ENCODE measurements at regions not wholly inside any gene's neighbourhood (a gene's known extent, or its start where the extent isn't known, plus 50 kb on each side); places are given as distances from the start of the nearest gene placed in this dataset.
"Not testable (repeated sequence)": the region's sequence is repeated elsewhere in the genome, so short reads cannot be mapped to it uniquely, and the experiment has no call there.

GRCh38 chr12:4196805-4197420 is 76.6 kb upstream of the CCND2 start:
- ATAC-seq (no peak), DNase-seq (ENCODE audit: missing footprints) (no peak)
- intact Hi-C loops (cut with DNase I): no loop called here

DNA sequence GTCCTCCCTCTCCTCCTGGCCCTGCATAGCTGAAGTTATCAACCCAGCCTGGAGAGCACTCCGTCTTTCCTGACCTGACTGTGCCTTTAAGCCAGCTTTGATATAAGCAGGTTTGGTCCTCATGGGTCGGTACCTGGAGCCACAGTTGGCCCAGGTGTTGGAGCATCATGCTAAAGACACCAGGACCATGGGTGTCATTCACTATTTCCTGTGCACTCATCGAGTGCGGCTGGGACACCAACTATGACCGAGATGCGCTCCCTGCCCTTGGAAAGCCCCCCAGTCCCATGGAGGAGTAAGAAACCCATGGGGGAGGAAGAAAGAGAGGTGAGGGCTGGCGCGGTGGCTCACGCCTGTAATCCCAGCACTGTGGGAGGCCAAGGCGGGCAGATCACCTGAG is 78.9 kb upstream of the CCND2 start:
- intact Hi-C loops (cut with DNase I): no loop called here
- ATAC-seq: no peak
- no peak for DNase-seq (ENCODE audit: missing footprints)

GRCh38 chr12:4193821-4194220 is 79.7 kb upstream of the CCND2 start:
- intact Hi-C loops (cut with DNase I): no loop called here
- no peak for ATAC-seq
- no peak for DNase-seq (ENCODE audit: missing footprints)

- DNase-seq (ENCODE audit: missing footprints): no peak
- intact Hi-C loops (cut with DNase I): no loop called here
- ATAC-seq: no peak
Measured at GRCh38 chr12:4191642-4192041, 81.9 kb upstream of the CCND2 start.

- DNase-seq (ENCODE audit: missing footprints) (no peak), ATAC-seq (no peak)
- intact Hi-C loops (cut with DNase I): no loop called here
Measured at GRCh38 chr12:4191149-4191548, 82.4 kb upstream of the CCND2 start.

GRCh38 chr12:4190366-4191063 is 83.0 kb upstream of the CCND2 start:
- no peak for DNase-seq (ENCODE audit: missing footprints)
- intact Hi-C loops (cut with DNase I): no loop called here
- no peak for ATAC-seq

DNA sequence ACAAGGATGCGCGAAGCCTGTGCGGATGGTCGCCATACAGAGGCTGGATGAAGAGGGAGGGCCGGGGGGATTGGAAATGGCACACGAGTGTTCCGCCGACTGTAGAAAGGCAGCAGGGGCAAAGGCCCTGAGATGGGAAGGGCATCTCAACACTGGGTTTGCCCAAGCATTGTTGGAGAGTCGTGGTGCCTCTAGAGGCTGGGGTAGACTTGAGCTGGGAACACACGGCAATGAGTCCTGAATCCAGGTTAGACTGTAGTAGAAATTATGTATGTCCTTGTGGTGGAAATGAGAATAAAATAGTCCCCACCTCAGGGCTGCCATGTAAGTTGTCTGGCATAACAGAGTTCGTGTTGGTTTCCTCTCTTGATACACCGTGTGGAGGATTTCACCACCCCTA is 83.8 kb upstream of the CCND2 start:
- ATAC-seq (no peak), DNase-seq (ENCODE audit: missing footprints) (no peak)
- intact Hi-C loops (cut with DNase I): no loop called here

- ATAC-seq: no peak
- intact Hi-C loops (cut with DNase I): no loop called here
Measured at GRCh38 chr12:4187916-4188315, 85.6 kb upstream of the CCND2 start.

GRCh38 chr12:4187315-4187714 is 86.2 kb upstream of the CCND2 start:
- DNase-seq (ENCODE audit: missing footprints); ATAC-seq; intact Hi-C loops (cut with DNase I): not testable (repeated sequence)

More at GRCh38 chr12:4187916-4188315, 85.6 kb upstream of the CCND2 start:
- DNase-seq (ENCODE audit: missing footprints): no peak

GRCh38 chr12:4178424-4179170 is 95.0 kb upstream of the CCND2 start:
- DNase-seq (ENCODE audit: missing footprints): no peak
- intact Hi-C loops (cut with DNase I): no loop called here
- ATAC-seq: no peak

DNA sequence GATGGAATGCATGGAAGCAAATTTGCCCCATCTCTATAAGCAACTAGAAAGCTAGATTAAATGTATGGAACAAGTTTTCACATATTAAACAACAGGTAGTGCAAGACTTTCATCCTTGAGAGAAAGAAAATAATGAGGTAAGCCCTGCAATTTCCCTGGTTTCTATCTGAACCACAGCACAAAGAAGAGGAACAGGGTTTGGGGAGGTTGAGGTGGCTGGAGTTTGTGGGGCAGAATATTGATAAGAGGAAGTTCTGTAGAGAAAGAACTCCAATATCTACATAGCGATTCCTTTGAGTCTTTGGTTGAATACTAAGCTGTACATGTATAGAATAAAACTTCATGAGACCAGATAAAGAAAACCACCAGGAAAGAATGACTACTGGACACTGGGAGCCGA is 96.3 kb upstream of the CCND2 start:
- ATAC-seq (no peak), DNase-seq (ENCODE audit: missing footprints) (no peak)
- intact Hi-C loops (cut with DNase I): no loop called here

GRCh38 chr12:4176168-4176567 is 97.4 kb upstream of the CCND2 start:
- ATAC-seq (no peak), DNase-seq (ENCODE audit: missing footprints) (no peak)
- intact Hi-C loops (cut with DNase I): no loop called here

GRCh38 chr12:4174417-4174816 is 99.1 kb upstream of the CCND2 start:
- ATAC-seq (no peak), DNase-seq (ENCODE audit: missing footprints) (no peak)
- intact Hi-C loops (cut with DNase I): no loop called here

- DNase-seq (ENCODE audit: missing footprints): no peak
- intact Hi-C loops (cut with DNase I): no loop called here
- ATAC-seq: no peak
Measured at GRCh38 chr12:4172999-4173398, 100.6 kb upstream of the CCND2 start.

DNA sequence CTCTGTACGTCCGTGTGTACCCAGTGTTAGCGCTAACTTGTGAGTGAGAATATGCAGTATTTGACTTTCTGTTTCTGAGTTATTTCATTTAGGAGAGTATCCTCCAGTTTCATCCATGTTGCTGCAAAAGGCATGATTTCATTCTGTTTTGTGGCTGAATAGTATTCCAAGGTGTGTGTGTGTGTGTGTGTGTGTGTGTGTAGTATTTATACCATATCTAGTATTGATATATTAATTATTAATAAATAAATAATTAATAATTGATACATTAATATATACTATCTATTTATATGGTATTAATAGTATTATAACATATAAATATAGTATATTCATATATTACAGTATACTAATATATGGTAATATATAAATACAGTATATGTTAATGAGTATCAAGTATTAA is 101.8 kb upstream of the CCND2 start:
- DNase-seq (ENCODE audit: missing footprints) (no peak), ATAC-seq (no peak)
- intact Hi-C loops (cut with DNase I): no loop called here

GRCh38 chr12:4169959-4170358 is 103.6 kb upstream of the CCND2 start:
- ATAC-seq (no peak), DNase-seq (ENCODE audit: missing footprints) (no peak)
- intact Hi-C loops (cut with DNase I): loop anchor here (10.0 kb wide), 1 partner anchor 95 kb away; no protein-coding TSS in a partner anchor

DNA sequence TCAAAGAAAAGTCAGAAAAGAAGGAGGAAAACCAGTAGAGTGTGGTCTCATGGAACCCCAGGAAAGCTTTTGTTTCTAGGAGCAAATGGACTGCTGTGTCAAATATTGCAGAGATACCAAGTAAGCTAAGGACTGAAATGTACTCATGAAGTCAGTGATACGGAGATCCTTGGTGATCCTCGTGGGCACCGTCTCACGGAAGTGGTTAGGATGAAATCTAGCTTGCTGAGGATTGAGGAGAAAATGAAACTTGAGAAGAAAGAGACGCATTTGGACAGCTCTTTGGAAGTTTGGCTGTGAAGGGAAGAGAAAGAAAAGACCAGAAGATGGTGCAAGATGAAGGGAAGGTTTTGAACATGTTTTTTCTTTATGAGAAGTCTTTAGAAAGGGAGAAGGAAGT is 104.0 kb upstream of the CCND2 start:
- ATAC-seq (no peak), DNase-seq (ENCODE audit: missing footprints) (no peak)
- intact Hi-C loops (cut with DNase I): loop anchor here (10.0 kb wide), 1 partner anchor 95 kb away; no protein-coding TSS in a partner anchor

GRCh38 chr12:4168036-4168435 is 105.5 kb upstream of the CCND2 start:
- intact Hi-C loops (cut with DNase I): loop anchor here (10.0 kb wide), 1 partner anchor 97 kb away; no protein-coding TSS in a partner anchor
- DNase-seq (ENCODE audit: missing footprints): no peak

DNA sequence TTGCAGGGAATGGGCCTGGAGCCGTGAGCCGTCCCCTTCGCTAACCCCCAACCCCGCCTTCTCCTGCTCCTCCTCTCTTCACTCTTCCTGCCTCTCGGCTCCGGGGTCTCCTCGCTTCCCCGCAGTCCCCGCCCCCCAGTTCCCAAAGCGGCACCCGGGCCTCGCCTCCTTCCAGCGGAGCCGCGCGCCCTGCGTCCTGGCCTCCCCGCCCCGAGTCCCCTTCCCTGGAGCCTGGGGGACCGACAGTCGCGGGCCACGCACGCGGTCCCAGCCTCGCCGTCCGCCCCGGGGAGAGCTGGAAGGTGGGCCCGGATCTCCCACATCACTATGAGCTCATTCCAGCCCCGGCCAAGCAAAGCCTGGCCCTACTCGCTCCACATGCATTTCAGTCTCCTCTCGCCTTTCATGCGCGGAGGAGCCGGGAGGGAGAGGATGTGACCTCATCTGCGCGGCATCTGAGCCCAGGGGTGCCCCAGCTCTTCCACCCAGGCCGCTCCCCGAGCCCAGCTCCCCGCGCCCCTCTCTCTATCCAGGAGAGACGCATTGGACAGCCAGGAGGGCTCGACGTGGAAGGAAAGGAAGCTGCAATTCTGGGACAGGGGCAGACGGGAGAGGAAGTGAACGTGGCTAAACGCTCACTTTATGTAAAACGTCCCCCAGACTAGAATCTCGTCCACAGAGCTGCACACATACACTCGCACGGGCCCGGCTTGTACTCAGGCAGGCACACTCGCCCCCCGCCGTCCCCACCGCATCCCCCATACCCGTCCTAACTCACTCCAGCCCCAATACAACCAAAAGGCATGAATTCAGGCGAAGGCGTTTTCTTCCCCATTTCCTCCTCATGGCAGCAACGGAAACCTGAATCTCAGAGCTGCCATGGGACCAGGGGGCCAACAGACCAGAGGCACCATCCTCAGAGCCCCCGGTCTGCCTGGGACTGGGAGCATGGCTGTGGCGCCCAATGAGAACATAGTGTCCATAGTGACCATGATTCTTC is 108.7 kb upstream of the CCND2 start:
- intact Hi-C loops (cut with DNase I): loop anchor here (10.0 kb wide), 1 partner anchor 100 kb away; no protein-coding TSS in a partner anchor
- peak; percentile 80 for DNase-seq (ENCODE audit: missing footprints)
- ATAC-seq: peak; percentile 89

More at GRCh38 chr12:4168036-4168435, 105.5 kb upstream of the CCND2 start:
- no peak for ATAC-seq

Data from Right ventricle myocardium inferior (tissue), 1 donor.